Kidney epithelial cell (primary cell): ENCODE measurements at regions not wholly inside any gene's neighbourhood (a gene's known extent, or its start where the extent isn't known, plus 50 kb on each side); places are given as distances from the start of the nearest gene placed in this dataset.

Source experiments
- DNase-seq: peaks from one replicate; pipeline ENCODE4 v3.0.0-alpha.2; 2010; ENCODE audit warnings: low read depth
- H3K27me3 ChIP-seq: 2 replicates; pipeline ENCODE4 v1.6.0; 2011; ENCODE audit warnings: low read length; ENCODE audit not compliant: control insufficient read depth, insufficient read depth
- H3K36me3 ChIP-seq: 2 replicates; pipeline ENCODE4 v1.5.1; 2011; ENCODE audit warnings: low read length; ENCODE audit not compliant: control insufficient read depth, insufficient read depth
- H3K4me3 ChIP-seq: 2 replicates; pipeline ENCODE4 v1.5.1; 2011; ENCODE audit warnings: low read depth, mild to moderate bottlenecking, control low read depth, low read length
- TF ChIP-seq, protein P1 (sequence below): IDR thresholded peaks from 2 replicates; pipeline ENCODE4 v1.5.1; 2011; ENCODE audit warnings: mild to moderate bottlenecking, moderate library complexity, low read length, control low read depth, inconsistent platforms; ENCODE audit not compliant: insufficient read depth, poor library complexity, severe bottlenecking

DNA sequence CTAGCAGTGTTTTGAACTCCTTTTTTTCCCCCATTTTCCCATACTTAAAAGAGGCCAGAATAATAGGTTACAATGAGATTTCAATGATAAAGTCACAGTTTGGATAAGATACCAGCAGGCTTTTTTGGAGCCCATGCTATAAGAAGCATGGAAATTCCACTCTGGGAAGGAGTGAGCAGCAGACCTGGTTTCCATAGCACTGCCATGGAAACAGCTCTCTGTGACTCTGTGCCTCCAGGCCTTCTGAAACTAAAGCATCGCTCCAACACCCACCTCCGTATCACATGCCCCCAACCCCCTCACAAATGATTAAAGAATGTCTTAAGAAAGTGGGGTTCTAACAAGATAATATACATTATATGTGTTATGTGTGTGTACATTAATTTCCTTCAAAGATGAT, 165.0 kb downstream of the GRIN2B start:
- Histone ChIP-seq H3K4me3 (no peak overlapping the region), H3K36me3 (no peaks in the 10 kb centered on the region), H3K27me3 (no peaks in the 10 kb centered on the region)
- TF ChIP-seq, protein P1, sequence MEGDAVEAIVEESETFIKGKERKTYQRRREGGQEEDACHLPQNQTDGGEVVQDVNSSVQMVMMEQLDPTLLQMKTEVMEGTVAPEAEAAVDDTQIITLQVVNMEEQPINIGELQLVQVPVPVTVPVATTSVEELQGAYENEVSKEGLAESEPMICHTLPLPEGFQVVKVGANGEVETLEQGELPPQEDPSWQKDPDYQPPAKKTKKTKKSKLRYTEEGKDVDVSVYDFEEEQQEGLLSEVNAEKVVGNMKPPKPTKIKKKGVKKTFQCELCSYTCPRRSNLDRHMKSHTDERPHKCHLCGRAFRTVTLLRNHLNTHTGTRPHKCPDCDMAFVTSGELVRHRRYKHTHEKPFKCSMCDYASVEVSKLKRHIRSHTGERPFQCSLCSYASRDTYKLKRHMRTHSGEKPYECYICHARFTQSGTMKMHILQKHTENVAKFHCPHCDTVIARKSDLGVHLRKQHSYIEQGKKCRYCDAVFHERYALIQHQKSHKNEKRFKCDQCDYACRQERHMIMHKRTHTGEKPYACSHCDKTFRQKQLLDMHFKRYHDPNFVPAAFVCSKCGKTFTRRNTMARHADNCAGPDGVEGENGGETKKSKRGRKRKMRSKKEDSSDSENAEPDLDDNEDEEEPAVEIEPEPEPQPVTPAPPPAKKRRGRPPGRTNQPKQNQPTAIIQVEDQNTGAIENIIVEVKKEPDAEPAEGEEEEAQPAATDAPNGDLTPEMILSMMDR, result no peak
- DNase-seq, result no peak

- TF ChIP-seq, protein P1, result no peak
- no peak for DNase-seq
- no peak overlapping the region for H3K4me3 ChIP-seq
- no peaks in the 10 kb centered on the region for H3K27me3 ChIP-seq
- H3K36me3 ChIP-seq, result no peaks in the 10 kb centered on the region
Observed at GRCh38 chr12:13812168-13812567, 169.2 kb downstream of the GRIN2B start.

GRCh38 chr12:13811061-13811460, 170.3 kb downstream of the GRIN2B start:
- DNase-seq, result peak; percentile 32

DNA sequence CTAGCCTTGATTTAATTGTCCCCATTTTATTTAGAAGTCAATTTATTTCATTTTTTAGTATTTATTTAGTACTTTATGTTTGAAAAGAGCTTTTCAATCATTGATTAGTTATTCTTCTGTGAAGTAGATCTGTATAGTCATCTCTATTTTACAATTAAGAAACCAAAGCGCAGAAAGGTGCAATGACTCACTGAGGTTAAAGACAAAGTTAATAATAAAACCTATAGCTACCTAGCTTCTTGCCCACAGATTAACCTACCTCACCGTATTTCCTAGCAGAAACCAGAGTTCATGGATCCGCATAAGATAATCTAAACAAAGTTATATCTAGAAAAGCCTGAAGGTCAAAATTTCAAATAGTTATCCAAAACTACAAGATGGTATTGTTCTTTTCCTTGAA, 176.4 kb downstream of the GRIN2B start:
- DNase-seq, result peak; percentile 34
- TF ChIP-seq, protein P1, result no peak
- Histone ChIP-seq H3K4me3 (no peak overlapping the region), H3K36me3 (no peaks in the 10 kb centered on the region), H3K27me3 (no peaks in the 10 kb centered on the region)

More at GRCh38 chr12:13811061-13811460, 170.3 kb downstream of the GRIN2B start:
- Histone ChIP-seq H3K27me3 (no peaks in the 10 kb centered on the region), H3K36me3 (no peaks in the 10 kb centered on the region), H3K4me3 (no peak overlapping the region)
- TF ChIP-seq, protein P1, result no peak

DNA sequence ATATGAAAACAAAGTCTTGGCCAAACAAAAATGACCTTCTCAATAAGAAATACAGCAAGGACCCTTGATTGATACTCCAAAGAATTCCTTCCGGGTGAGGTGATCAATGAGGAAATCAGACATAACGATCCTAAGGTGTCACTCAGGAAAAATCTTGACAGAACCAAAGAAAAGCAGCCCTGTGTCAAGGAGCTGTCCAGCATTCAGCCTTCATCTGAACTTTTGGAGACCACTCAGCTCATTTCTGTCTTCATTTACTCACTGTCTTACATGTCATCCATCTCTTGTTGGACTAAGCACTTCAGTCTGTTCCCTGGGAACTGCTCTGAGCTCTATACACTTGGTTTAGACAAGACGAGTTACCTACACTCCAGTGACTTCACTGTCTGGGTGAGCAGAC, 179.9 kb downstream of the GRIN2B start:
- DNase-seq, result no peak
- H3K36me3 ChIP-seq, result no peaks in the 10 kb centered on the region
- H3K4me3 ChIP-seq, result no peak overlapping the region
- TF ChIP-seq, protein P1, result no peak
- H3K27me3 ChIP-seq, result no peaks in the 10 kb centered on the region

DNA sequence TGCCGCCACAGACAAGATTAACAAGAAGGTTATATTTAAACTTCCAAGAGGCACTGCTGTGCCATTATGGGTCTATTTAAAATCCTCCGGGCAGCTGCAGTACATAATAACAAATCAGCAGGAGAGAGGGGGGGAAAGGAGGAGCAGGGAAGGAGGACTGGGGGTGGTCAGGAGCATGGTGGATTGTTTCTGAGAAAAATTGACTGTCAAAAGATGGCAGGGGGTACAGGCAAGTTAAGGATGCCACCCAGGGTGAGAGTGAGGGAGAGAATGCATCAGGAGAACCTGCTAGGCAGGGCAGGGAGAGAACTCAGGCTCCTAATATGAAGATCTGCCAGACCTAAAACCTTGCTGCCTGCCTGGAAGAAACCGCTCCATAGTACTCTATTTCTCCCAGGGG, 181.8 kb downstream of the GRIN2B start:
- TF ChIP-seq, protein P1, result no peak
- no peak for DNase-seq
- Histone ChIP-seq H3K4me3 (no peak overlapping the region), H3K36me3 (no peaks in the 10 kb centered on the region), H3K27me3 (no peaks in the 10 kb centered on the region)
